EH (cell line): ENCODE measurements at regions not wholly inside any gene's neighbourhood (a gene's known extent, or its start where the extent isn't known, plus 50 kb on each side); places are given as distances from the start of the nearest gene placed in this dataset.
"Not testable (repeated sequence)": the region's sequence is repeated elsewhere in the genome, so short reads cannot be mapped to it uniquely, and the experiment has no call there.

ENCODE experiments used
- DNase-seq: peaks from one replicate; pipeline ENCODE4 v3.0.0-alpha.2; 2015; ENCODE audit warnings: low read depth

DNA sequence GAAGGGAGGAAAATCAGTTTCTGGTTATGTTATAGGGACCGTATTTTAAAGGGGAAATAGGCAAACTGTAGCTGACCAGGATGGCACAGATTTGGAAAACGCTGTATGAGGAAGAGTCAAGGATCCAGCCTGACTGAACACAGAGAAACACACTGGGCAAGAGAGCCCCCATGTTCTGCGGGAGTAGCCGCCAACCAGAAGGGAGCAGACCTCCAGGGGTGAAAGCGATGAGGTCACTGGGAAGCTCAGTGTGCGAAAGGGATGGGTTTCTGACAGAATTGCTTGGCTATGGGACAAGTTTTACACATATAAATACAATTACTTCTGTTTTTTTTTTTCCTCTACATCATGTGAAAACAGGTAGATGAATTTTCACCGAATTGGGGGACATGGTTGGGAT, 291.6 kb upstream of the PODXL start:
- DNase-seq: no peak

DNA sequence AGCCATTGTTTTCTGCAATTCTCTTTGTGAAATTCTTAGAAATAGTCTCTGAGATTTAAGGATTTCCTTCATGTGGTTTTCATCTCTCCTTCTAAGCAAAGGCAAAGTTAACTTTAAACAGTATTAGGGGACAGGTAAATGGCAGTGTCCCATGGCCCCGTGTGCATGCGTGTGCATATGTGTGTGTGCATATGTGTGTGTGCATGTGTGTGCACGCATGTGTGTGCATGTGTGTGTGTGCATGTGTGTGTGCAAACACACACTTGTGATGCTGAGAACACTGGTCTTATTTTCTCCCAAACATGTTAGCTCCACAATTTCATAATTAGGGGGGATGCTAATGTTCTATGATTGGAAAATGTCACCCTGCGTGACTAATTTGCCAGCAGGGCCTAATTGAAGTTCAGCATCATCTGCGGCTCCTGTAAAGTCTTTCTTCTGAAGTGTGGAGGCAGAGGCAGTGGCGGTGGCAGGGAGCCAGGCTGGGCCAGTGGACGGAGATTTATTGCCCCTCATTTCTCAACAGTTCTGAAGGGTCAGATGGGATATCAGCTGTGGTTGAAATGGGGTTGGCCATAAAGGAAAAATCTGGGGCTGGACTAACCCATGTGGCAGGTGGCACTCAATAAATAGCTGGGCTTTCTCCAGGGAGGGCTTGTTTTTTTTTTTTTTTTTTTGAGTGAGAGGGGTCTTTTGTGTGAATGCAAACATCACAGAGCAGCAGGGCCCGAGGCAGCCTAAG, 289.3 kb upstream of the PODXL start:
- DNase-seq: no peak

DNA sequence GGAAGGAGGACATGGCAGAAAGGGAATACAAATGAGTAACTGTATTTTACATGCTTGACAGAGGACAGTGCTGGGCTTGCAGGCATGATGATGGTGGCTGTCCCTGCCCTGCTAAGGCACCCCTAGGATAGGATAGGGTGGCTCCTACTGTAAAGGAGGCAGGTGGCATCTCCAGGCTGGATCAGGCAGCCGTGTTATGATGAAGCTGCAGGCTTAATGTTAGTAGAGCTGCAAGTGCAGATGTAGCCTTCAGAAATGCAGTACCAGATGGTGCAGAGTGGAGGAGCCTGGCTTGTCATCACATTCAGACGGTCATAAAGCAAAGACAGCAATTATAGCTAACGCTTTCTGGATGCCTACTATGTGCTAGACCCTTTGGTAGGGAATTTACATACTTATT, 287.9 kb upstream of the PODXL start:
- no peak for DNase-seq

DNA sequence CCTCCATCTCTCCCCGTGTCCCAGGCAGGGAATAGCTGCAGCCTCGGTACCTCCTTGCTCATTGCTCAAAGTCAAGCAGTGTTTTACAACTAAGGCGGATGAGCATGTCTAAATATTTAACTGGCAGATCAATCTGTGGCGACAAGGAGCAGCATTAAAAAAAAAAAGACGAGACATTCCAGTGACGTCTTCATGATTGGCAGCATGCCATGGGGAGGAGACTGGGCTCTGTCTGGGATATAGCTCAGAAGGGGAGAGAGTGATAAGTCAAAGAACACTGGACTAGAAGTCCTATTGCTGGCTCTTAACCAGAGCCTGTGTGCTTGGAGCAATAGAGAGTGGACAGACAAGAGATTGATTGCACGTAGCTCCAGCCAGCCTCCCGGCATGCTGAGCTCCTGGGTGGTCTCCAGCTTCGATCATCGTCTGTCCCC, 287.5 kb upstream of the PODXL start:
- DNase-seq: peak; percentile 71

DNA sequence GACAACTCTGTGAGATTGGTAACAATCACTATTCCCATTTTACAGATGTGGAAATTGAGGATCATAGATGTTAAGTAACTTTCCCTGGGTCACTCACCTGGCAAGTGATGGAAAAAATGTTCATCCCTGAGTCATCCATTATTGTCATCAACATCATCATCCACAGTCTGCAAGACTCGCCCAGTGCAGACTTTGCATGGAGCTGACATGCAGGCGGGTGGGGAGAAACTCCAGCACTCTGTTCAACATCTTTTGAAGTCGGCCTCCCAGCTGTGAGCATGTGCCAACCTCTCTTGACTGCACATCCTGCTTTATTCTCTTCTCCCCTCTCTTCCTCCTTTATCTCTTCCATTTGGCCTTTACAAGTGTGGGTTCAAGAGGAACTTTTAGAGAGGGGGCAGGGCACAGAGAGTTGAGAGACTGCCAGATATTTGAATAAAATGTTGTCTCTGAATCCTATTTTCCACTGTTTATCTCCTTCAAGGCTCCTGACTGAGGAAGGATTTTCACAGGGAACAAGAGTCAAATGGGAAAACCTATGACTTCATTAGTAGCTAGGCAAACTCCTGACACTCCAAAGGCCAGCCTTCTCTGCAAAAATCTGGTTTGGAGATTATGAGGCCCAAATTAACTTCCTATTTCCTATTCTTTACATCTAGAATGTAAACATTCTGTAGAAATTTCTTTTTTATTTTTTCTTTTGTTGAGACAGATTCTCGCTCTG, 283.7 kb upstream of the PODXL start:
- DNase-seq: no peak

DNA sequence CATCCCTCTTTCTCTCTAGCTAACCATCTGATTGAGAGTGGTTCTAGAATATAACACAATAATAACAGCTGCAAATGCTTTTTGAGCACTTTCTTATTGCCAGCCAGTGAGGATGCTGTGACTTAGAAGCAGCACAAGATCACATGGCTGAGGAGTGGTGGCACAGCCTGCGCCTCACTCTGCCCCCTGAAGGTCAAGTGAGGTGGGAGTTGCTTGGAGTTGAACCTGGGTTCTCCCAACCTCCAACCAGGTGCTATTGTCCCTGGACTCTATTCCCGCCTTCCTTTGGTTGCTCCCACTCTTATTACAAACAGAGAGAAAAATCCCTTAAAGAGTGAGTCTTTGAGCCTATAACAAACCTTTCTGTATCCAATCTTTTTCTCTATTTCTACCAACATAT, 280.3 kb upstream of the PODXL start:
- DNase-seq: no peak

DNA sequence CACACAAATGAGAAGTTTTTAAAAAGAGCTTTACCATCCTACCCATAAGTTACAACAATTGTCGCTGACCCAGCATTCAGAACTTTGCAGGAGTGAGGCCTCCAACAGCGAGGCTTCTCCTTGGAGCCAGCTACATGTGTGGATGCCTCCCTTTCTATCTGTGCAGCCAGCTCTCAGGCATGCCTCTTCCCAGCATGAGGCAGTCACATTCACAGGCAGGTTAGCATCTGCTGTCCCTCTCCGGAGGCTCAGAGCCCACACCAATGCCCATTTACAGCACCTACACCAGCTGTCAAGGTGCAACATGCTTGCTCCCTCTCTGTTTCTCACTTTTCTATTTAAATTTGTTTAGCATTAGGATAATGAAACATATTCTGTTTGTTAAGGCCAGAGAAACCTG, 278.7 kb upstream of the PODXL start:
- DNase-seq: no peak

DNA sequence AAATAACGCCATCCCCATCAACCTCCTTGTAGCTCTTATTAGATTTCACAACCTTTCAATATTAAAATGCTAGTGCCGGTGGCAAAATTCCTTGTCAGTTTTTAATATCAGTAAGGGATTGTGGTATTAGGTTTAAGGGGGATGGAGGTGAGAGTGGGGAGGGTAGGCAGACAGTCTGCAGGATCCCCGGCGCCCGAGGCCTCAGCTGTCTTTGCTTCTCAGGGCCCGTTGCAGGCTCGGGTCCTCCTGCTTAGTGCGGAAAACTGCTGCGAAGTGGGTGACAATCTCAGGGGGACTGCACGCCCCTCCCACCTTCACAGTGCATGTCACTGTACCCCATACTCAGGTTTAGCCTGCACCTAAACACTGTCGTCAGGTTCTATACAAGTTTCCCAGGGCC, 274.3 kb upstream of the PODXL start:
- no peak for DNase-seq

DNA sequence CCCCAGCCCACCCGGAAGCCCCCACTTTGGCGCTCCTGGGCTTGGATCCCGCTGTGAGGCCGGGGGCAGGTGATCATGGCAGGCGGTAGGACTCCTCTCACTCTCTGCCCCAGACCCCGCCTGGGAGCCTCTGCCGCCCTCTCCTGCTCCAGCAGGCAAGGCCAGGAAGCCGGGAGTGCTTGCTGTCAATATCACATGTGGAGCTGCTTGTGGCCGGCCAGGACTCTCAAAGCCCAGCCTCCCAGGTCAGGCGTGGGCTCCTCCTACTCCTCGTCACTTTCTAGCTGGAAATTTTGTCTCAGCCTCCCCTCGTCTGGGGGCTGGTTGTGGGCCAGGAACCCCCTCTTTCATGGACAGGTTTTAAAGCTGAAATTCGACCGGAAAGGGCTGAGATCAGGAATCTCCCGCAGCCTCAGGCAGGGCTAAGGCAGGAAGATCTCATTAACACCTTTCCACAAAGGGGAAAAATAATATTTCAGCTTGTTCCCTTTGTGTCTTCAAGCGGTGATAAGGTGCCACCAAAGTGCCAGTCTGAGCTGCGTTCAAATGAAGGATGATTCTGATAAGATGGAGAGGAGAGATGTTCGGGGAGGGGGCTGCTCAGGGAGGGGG, 273.6 kb upstream of the PODXL start:
- DNase-seq: peak; percentile 4

DNA sequence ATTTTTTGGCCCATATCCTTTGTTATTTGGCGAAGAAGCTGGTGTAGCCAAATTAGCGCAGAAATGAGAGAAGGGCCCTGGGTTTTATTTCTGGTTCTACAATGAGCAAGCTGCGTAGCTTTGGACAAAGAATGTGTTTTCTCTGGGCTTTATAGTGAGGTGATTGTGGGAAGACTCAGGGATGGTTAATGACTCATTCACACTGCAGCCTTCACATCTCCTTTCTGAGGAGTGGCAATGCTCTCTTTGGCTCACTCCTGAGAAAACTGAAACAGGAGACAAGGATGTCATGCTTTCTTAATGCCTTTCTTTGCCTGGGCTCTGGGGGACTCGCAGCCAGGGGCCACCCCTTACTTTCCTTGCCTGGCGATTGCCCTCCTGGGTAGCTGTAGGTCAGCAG, 271.0 kb upstream of the PODXL start:
- no peak for DNase-seq

DNA sequence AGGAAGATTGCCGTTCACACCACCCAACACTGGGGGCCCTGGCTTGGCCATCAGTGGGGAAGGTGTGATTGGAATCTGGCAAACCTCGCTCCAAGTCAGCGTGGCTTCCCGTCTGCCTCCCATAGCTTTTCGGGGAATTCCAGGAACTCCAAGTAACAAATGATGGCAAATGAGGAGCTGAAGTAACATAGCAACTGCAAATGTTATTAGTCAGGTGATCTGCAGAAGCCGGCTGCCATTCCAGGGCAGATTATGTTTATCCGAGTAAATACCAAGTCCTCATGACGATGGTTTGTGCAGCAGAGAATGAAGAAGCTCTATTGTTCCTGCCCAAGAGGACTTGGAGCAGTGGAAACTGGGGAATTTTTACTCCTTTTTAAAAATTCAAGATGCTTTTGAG, 270.5 kb upstream of the PODXL start:
- no peak for DNase-seq

DNA sequence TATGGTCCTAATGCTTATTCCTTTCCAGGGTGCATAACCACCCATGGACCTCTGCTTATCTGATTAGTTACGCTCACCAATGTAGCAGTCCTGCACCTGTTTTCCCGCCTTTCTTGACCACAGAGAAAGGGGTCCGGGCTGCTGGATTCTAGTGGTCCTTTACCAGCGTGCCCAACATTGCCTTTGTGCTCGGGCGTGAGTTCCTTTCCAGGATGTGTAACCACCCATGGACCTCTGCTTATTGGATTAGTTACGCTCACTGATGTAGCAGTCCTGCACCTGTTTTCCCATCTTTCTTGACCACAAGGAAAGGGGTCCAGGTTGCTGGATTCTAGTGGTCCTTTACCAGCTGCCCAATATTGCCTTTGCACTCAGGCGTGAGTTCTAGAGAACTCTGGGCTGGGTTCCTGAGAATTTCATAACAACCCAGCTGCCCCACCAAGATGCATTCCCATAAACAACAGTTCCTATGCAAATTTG, 267.6 kb upstream of the PODXL start:
- DNase-seq: not testable (repeated sequence)

DNA sequence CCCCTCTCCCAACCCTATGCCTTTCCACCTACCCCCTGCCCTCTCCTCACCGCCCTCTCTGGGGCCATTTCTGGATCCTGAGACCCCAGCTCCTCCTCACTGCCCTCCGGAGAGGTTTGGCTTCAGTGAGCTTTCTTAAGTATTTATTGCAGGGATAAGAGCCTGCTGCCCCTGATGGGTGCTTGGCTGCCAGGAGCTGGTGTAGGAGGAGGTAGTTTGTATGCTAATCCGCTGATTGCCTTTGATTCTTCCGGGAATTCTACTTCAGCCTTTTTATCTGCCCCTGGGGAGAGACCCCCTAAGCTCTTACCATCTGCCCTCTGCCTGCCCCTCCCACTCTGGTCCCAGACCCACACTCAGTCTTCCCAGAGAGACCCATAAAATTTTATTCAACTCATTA, 263.5 kb upstream of the PODXL start:
- no peak for DNase-seq

DNA sequence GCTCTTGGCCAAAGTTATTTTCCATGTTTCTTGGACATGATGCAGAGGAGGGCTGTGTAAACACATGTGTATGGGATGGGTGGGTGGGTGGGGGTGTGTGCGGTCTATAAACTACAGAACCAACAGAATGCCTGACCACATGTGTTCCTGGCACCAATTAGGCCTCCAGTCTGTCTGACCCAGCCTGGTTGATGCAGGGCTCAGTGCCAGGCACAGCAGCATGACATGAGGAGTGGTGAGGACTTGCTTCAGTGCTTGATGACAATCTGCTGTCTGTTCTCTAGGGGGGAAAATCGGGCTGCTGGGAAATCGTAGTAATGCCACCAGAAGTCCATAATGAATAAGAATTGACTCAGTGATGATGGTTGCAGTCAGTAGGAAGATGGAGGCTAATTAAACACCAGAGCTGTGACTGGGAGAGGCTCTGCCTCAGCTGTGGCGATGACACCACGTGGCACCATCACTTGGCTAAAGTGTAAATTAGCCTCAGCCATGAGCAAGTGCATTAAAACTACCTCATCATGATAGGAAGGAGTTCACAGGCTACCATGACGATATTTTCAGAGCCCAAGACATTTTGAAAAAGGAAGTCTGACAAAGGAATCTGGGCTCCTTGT, 260.1 kb upstream of the PODXL start:
- DNase-seq: no peak

DNA sequence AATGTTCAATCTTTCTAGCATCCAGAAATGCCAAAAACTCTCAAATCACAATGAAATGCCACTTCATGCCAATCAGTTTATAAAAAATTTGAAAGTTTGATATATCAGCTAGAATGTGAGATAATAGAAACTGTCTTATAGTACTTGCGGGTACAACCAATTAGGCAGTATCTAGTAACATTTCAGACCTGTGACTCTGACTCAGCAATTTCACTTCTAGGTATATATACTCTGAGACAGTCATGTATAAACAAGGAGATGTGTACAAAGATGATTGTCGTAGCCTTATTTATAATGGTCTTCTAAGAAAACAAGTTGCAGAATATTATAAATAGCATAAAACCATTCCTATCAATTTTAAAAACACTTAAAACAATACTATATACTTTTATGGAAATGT, 252.3 kb upstream of the PODXL start:
- DNase-seq: no peak

DNA sequence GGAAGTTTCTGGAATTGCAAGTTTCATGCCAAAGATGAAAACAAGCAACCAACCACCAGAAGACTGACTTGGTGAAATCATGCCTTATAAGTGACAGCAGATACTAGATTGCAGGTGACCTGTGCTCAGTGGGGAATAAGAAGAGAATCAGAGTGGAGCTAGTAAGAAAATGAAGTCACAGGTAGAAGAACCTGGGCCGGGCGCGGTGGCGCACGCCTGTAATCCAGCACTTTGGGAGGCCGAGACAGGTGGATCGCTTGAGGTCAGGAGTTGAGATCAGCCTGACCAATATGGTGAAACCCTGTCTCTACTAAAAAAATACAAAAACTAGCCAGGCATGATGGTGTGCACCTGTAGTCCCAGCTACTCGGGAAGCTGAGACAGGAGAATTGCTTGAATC, 251.7 kb upstream of the PODXL start:
- DNase-seq: not testable (repeated sequence)

DNA sequence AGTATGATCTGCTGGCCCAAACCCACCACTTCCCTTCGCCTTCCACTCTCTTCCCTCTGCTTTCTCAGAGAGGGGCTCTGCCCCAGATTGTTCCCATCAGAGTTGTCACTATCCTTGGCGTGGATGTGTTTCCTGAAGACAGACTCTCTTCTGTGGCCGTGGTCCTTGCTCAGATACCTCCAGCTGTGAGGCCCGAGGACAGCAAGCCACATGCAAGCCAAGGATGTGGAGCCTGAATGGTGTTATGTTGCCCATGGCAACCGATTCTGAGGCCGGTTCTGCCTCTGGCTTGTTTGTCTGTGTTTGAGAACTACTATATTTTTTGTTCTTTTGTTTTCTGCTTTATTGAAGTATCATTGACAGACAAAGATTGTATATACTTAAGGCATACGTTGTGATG, 247.4 kb upstream of the PODXL start:
- DNase-seq: no peak

DNA sequence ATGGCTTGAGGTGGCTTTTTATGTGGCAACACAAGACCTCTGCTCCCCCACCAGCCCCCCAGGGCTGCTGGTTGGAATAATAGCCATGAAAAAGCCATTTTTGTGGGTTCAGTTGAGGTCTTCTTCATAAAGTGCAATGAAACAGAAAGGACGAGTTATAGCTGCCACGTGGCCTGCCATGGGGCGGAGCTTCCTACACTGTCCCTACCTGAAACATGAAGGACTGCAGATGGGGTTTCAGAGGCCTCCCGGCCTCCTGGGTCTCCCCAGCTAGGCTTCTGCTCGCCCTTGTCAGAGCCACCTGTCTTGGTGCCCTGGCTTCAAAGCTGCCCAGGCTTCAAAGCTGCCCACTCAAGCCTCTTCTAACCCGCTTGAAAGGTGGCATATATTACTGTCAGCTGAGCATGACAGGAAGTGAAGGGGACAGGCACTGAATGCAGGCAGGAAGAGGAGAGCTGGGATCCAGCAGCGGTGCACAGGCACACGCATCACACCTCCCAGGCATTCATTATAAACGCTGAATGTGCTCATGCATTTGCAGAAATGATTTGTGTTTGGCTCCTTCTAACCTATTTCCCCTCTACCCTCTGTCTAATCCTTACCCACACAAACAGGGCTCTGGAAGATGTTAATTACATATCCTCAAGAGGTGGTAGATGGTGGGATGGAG, 245.9 kb upstream of the PODXL start:
- no peak for DNase-seq

DNA sequence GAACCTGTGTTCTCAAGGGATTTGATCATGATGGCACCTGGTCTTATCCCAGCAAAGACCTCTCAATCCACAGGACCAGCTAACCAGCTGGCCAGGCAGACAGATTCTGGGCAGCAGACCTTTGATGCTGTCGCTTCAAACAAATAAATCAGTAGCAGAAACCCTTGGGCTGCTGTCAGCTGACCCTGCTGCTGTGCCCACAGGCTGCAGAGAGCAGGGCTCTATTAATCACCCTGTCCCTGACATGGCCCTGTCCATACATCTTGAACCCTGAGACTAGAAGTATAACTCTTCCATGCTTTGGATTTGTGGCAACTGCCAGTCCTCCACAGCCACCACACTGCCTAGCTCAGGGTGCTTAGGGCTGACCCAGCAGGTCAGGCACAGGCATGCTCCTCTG, 244.1 kb upstream of the PODXL start:
- no peak for DNase-seq

DNA sequence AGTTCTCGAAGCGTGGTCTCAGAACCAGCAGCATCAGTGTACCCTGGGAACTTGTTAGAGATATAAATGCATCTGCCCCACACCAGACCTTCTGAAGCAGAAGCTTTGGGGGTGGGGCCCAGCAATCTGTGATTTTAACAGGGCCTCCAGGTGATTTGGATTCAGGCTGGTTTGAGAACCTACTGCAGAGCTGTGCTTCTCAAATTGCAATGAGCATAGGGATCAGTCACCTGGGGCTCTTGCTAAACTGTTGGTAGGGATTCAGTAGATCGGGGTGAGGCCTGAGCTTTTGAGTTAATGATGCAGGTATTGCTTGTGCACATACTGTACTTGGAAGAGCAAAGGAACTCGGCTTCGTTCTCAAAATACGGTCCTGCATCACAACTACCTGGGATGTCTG, 243.6 kb upstream of the PODXL start:
- DNase-seq: no peak

DNA sequence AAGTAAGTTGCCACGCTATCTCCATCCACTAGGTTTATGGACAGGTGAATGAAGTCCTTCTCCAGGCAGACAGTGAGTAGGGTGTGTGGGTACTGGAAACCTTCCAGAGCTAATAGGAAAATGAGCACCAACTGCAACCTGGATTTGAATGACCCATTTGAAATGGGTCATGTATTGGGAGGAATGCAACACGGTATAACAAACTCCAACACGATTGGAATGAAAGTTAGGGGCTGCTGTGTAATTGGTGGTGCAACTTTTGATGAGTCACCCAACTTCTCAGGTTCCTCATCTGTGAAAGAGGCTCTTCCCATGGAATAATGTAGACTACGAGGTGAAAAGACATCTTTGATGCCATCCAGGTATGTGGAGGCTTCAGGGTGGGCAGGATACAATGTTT, 241.4 kb upstream of the PODXL start:
- no peak for DNase-seq

DNA sequence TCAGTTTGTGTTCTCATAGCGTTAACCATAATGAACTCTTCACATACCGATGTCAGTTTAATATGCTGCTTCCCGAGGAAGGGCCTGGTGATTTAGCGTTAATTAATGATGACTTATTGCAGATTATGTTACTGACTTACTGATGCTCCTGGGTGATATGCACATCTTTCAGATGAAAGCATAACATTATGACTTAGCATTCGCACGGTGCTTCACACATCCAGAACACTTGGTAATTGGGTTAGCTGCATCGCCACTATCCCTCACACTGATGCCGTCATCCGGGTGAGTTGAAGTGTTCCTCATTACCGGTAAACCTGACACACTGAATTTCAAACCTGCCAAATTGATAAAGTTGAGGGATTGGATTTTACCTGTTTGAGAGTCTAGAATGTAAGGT, 239.0 kb upstream of the PODXL start:
- DNase-seq: no peak
